Breast epithelium (tissue), 3 donors: ENCODE measurements at regions not wholly inside any gene's neighbourhood (a gene's known extent, or its start where the extent isn't known, plus 50 kb on each side); places are given as distances from the start of the nearest gene placed in this dataset.

Source experiments
- CTCF ChIP-seq, 3 donors: fragments of 450-650 bp; IDR thresholded peaks; one replicate each; pipeline ENCODE4 v1.5.1; 2016 to 2017; ENCODE audit warnings: antibody characterized with exemption in 3 of 3, mild to moderate bottlenecking in 3 of 3, moderate library complexity in 3 of 3
- POLR2A ChIP-seq: fragments of 450-650 bp; IDR thresholded peaks from one replicate; pipeline ENCODE4 v1.6.1; 2016; ENCODE audit warnings: antibody characterized with exemption, mild to moderate bottlenecking, moderate library complexity
- POLR2AphosphoS5 ChIP-seq, 3 donors: sonication (generic); formaldehyde crosslinking; IDR thresholded peaks; one replicate each; pipeline ENCODE4 v1.6.1; 2017; ENCODE audit warnings: antibody characterized with exemption in 3 of 3

DNA sequence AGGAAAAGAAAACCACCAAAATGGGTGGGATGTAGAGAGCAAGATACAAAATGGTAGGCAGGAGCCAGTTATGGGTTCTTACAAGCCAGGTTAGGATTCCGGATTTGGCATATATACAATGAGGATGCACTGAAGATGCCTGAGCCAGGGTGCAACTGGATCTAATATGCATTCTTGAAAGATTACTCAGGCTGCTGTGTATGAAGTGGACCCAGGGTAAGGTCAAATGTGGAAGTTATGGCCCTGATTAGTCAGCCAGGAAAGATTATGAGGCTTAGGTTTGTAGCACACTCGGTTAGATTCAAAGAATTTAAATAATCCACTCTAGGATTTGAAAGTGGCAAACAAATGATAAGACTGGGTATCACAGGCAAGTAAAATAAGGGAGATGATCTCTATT, 1750.7 kb upstream of the FLRT2 start:
- TF ChIP-seq CTCF (IDR thresholded peaks at IDR 0.05): no peak
- no peak for TF ChIP-seq POLR2AphosphoS5 (IDR thresholded peaks at IDR 0.05)
- TF ChIP-seq POLR2A: no peak
